GM23248 (cell line): ENCODE measurements at regions not wholly inside any gene's neighbourhood (a gene's known extent, or its start where the extent isn't known, plus 50 kb on each side); places are given as distances from the start of the nearest gene placed in this dataset.

Experiments
- EZH2 ChIP-seq: fragments of 200-600 bp; sonication (generic); IDR thresholded peaks from 2 replicates; pipeline ENCODE4 v1.6.1; 2018; ENCODE audit warnings: antibody characterized with exemption, mild to moderate bottlenecking; ENCODE audit not compliant: insufficient read depth, poor library complexity, severe bottlenecking
- EZH2phosphoT487 ChIP-seq: fragments of 200-600 bp; sonication (generic); IDR thresholded peaks from 2 replicates; pipeline ENCODE4 v1.6.1; 2018; ENCODE audit warnings: antibody characterized with exemption, moderate library complexity, mild to moderate bottlenecking, low read depth; ENCODE audit not compliant: insufficient read depth

DNA sequence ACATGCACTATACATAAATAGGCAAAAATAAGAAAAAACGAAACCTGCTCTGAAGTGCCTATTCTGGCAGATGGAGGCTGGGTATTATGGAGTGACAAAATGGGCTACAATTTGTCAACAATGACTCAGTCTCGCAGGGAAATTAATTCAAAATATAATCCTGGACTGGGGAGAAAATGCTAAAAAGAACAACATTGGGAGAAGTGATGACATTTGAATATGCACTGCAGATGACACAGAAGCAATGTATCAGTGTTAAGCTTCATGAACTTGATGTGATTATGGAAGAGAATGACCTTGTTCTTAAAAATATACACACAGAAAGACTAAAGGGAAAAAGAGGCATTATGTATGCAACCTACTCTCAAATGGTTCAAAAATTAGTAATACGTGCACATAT is 74.8 kb upstream of the PSMD7 start:
- no peak for TF ChIP-seq EZH2phosphoT487
- TF ChIP-seq EZH2, result no peak
